Prostate gland (tissue), 2 donors: ENCODE measurements at regions not wholly inside any gene's neighbourhood (a gene's known extent, or its start where the extent isn't known, plus 50 kb on each side); places are given as distances from the start of the nearest gene placed in this dataset.

Source experiments
- CTCF ChIP-seq, 4 experiments: fragments of 200-600 bp in 2 of 4; fragments of 450-650 bp in 2 of 4; sonication (generic) in 2 of 4; IDR thresholded peaks; 1 replicate in 3 of 4; 2 replicates in 1 of 4; pipeline ENCODE4 v1.5.1; 2016 to 2019; ENCODE audit warnings: antibody characterized with exemption in 4 of 4, mild to moderate bottlenecking in 2 of 4, moderate library complexity in 2 of 4
- POLR2A ChIP-seq: fragments of 450-650 bp; IDR thresholded peaks from one replicate; pipeline ENCODE4 v1.6.1; 2016; ENCODE audit warnings: antibody characterized with exemption, mild to moderate bottlenecking

- TF ChIP-seq CTCF (IDR thresholded peaks at IDR 0.05) (no peak), POLR2A (no peak)
Measured at GRCh38 chr3:135792174-135792573, 173.4 kb upstream of the PPP2R3A start.
